GM12873 (cell line): ENCODE measurements at regions not wholly inside any gene's neighbourhood (a gene's known extent, or its start where the extent isn't known, plus 50 kb on each side); places are given as distances from the start of the nearest gene placed in this dataset.

ENCODE experiments used
- TF ChIP-seq, protein P1 (sequence below): IDR thresholded peaks from 2 replicates; pipeline ENCODE4 v1.5.1; 2012; ENCODE audit warnings: low read depth, mild to moderate bottlenecking, moderate library complexity, low read length, control low read depth; ENCODE audit not compliant: insufficient read depth; ENCODE audit errors: missing control alignments

DNA sequence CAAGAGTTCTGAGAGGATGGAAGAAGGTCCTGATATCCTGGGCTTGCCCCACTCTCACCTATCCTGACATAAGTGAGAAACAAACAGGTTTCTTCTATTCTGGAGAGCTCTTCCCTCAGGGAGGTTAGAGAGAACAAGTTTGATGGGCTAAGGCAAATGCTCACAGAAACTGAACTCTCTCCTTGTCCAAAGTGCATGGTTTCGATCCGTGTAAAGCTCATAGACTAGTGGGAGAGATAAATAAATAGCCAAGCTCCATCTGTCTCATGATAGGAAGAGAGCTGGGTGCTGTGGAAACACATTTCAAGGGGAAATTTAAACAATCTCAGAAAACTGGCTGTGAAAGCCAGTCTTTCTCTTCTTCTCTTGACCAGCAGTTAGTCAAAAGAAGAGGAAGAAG lies 459.5 kb upstream of the LARGE1 start:
- TF ChIP-seq, protein P1, sequence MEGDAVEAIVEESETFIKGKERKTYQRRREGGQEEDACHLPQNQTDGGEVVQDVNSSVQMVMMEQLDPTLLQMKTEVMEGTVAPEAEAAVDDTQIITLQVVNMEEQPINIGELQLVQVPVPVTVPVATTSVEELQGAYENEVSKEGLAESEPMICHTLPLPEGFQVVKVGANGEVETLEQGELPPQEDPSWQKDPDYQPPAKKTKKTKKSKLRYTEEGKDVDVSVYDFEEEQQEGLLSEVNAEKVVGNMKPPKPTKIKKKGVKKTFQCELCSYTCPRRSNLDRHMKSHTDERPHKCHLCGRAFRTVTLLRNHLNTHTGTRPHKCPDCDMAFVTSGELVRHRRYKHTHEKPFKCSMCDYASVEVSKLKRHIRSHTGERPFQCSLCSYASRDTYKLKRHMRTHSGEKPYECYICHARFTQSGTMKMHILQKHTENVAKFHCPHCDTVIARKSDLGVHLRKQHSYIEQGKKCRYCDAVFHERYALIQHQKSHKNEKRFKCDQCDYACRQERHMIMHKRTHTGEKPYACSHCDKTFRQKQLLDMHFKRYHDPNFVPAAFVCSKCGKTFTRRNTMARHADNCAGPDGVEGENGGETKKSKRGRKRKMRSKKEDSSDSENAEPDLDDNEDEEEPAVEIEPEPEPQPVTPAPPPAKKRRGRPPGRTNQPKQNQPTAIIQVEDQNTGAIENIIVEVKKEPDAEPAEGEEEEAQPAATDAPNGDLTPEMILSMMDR: no peak

DNA sequence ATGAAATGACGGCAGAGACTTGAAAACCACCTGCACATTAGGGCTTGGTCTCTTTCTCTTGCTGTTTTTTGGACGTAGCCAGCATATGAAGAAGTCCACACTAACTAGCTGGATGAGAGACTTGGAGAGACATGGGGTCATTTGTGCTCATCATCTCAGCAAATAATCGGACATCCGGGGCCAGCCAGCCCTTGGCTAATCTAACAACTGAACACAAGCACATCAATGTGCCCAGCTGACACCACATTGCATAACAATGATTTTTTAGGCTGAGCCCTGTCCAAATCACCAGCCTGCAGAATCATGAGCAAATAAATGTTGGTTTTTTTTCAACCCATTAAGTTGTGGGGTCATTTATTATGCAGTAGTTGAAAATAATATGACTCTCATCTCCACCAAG lies 460.3 kb upstream of the LARGE1 start:
- TF ChIP-seq, protein P1: no peak

DNA sequence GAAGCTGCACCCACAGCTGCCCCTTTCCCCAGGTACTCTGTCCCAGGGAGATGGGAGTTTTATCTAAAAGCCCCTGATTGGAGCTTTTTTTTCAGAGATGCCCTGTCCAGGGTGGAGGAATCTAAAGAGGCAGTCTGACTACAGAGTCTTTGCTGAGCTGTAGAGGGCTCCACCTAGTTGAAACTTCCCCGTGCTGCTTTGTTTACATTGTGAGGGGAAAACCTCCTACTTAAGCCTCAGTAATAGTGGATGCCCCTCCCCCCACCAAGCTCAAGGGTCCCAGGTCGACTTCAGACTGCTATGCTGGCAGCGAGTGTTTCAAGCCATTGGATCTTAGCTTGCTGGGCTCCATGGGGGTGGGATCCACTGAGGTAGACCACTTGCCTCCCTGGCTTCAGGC lies 470.1 kb upstream of the LARGE1 start:
- TF ChIP-seq, protein P1: no peak

DNA sequence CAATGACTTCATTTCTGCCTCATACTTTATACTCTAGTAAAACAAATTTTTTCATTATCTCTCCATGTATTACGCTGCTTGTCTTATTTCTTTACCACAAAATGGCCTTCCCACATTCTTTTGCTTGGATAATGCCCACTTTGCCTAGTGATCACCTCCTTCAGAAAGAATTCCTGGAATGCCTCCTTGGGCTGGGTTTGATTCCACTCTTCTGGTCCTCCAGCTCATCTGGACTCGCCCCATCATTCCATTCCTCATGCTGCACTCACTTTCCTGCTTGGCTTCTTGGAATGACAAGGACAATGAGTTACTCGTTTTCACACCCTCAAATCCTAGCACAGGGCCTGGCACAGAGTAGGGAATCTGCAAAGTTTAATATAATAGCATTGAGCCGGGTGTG lies 475.1 kb upstream of the LARGE1 start:
- TF ChIP-seq, protein P1: no peak

DNA sequence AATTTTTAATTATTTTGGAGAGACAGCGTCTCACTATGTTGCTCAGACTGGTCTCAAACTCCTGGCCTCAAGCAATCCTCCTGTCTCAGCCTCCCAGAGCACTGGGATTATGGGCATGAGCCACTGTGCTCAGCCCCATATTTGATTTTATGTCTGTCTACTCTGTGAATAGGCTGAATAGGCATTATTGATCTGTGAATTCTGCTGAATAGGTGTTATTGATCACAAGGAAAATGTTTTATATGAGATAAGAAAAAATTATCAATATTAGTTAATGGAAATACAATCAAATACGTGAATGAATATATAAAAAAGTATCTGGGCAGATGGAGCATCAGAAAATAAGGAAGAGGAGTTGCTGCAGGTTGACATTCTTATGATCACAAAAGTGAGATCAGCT lies 483.4 kb upstream of the LARGE1 start:
- TF ChIP-seq, protein P1: no peak

DNA sequence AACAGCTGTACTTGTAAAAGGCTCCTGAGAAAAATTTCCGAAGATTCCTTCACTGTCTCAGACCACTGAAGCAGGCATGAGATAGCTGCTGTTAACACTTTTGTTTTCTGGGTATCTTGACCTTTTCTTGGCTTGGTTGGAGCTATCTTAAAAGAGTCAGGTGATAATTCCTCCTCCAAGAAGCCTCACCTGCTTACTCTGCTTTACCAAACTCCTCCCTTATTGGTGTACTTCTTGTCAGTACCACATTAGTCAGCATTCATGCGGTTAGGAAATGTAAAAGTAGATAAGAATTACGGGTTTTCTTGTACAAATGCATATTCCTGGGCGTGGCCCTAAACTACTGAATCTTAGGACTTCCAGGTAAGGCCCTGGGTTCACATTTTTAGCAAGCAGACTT lies 489.8 kb upstream of the LARGE1 start:
- TF ChIP-seq, protein P1: no peak

DNA sequence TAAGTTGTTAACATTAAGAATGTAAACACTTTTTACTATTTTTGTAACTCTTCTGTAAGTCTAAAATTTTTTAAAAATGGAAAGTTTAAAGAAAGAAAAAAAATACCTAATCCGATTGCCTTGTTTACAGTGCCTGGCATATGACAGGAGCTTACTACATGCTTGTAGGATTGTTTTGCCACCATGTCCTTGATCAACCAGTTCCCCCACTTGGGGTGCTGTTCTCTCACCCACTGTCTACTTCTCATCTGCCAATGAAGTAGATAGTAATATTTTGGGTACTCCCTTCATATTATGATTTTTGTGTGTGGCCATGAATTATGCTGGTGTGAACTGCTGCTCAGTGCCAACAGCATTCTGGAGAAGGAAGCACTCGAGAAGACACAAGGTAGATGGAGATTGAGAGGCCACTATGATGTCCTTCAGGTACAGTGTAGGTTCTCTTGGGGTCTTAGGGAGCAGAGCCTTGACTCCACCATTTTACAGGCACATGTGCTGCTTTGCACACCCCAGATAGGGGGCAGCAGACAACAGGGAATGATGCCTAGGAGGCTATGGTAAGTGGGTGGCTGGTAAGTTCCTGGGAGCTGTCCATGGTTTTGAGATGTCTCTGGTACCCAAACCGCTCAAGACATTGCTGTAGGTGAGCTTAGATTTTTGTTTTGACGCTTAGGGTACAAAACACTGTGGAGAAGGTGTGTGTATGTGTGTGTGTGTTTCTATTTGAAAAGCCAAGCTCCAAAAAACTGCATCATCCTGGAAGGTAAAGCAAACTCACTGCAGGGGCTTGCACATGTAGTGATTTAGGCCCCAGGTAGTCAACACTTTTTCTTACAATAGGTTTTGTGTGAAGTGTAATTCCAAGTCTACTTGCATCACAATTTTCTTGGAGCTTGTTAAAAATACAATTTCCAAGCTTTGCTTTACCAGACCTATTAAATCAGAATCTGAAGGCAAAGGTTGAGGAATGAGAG lies 494.5 kb upstream of the LARGE1 start:
- TF ChIP-seq, protein P1: peak; percentile 92
